Epidermal melanocyte (primary cell): ENCODE measurements at regions not wholly inside any gene's neighbourhood (a gene's known extent, or its start where the extent isn't known, plus 50 kb on each side); places are given as distances from the start of the nearest gene placed in this dataset.
"Not testable (repeated sequence)": the region's sequence is repeated elsewhere in the genome, so short reads cannot be mapped to it uniquely, and the experiment has no call there.

ENCODE experiments used
- DNase-seq: peaks from one replicate; pipeline ENCODE4 v3.0.0; 2011; ENCODE audit warnings: low spot score; ENCODE audit not compliant: insufficient read length

DNA sequence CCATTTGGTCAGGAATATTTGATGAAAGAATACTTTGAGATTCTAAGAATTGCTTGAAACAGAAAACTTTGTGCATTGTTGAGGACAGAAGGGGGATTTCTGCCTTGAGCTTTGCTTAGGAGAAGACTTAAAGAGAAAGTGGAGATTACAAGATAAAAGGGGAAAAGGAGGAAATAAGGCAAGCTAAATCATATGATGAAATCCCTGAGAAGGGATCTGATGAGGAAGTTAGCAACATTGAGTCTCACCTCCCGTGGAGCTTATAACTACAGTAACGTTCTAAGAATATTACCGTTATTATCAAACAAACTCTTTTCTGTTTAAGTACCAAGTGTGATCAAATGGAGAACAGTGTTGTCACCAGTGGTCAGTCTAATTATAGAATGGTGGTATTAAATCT lies 414.7 kb upstream of the NAALADL2 start:
- DNase-seq = no peak

DNA sequence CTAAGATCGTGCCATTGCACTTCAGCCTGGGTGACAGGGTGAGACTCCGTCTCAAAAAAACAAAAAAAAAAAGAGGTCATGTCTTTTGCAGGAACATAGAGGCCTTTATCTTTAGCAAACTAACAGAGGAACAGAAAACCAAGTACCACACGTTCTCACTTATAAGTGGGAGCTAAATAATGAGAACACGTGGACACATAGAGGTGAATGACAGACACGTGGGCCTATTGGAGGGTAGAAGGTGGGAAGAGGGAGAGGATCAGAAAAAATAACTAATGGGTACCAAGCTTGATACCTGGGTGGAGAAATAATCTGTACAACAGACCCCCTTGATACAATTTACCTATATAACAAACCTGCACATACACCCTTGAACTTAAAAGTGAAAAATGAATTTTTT lies 401.4 kb upstream of the NAALADL2 start:
- DNase-seq = no peak

DNA sequence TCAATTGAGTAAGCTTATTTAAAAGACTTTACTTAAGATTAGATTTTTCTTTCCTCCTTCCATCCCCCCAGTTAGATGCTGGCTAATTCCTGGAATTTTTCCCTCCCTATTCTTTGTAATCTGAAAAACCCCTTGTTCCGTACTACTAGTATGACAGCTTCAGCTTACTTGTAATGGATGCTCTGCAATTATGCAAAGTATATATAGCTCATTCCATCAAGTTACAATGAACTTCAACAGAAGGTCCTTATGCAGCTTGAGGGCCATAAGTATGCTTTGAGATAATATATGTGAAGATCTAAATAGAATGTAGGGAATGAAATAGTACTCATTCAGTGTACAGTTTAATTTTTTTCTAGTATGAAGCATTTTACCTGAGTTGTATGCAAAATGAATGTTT lies 398.3 kb upstream of the NAALADL2 start:
- DNase-seq = no peak

DNA sequence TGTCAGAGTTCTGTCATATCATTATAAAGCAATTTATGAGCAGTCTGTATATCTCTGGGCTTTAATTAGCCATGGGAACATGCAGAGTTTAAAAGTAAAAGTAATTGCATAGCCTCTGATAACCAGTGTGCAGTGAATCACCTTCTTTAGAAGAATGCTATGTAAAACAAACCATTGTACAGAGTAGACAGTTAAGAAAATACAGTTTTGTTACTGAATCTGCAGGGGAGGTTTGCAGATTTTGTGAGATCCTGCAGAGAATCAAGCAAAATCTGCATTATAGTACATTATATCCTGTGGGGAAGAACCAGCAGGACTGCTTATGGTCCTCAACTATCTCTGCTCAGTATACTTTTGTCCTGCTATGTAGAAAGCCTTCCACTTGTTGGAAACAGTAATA lies 396.2 kb upstream of the NAALADL2 start:
- no peak for DNase-seq

DNA sequence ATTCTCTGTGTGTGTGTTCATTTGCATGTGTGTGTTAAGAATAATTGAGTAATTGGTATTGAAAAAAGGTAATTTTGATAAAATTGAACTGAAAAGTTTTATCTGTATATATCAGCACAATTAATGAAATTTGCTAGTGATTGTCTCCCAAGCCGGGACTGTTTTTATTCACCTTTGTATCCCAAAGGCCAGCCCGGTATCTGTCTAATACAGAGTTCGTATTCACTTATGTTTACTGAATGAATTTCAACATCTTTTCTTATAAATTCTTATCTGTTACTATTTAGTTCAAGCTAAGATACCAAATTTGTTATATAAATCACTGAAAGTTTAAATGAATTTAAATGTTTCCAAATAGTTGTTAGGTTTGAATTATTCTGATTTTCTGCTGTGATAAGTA lies 394.0 kb upstream of the NAALADL2 start:
- no peak for DNase-seq

DNA sequence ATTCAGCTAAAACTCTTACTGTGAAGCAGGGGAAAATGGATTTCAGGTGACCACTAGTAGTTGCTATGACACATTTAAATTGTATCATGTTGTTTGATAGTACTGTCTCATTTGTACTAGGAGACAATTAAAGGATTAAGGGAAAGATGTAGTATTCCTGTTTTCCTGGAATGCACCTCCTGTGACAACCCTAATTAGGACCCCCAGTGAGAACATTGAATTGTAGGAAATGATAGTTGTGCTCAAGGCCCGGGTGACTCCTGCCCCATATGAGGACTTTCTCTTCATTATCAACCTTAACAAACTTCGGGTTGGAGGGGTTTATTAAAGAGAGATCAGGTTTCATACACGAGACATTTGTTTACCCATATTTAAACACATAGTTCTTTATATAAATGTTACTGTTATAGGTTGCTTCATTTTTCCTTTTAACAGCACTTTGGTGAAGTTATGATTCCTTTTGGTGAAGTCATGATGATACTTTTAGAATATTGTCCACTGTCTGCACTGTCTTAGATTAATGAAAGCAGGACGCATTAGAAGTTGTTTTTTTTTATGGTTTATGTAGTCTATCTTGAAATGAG lies 392.6 kb upstream of the NAALADL2 start:
- no peak for DNase-seq

DNA sequence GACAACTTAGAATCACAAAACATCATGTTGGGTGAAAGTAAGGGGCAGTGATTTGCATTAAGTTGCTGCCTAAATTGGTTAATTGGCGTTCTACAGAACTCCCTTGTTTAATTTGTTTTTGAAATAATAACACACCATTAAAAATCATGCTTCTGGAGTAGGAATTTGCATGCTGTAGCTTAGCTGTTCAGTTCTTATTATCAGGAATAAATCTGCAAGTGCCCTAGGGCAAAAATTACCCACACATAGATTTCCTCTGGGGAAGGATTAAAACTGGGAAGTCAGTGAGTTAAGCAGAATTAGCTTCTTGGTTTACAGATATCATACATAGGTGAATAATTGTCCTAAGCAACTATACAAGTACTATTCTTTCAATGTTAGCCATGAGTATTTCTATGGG lies 381.6 kb upstream of the NAALADL2 start:
- no peak for DNase-seq

DNA sequence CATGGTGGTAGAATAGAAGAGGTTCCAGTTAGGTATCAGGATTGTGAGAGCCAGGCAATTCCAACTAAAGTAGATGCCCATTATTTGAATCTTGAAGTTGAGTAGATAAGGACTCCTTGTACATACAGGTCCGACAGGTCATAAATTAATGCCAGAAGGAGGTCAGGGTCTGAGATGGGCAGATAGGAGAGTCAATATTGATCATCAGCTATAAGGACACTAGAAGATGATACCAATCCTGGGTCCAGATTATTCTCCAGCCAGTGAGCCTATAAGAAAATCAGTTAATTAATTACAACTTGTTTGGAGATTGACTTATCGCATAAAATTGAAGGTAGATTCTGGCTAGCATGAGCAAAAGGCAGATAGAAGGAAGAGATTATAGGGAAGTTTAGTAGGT lies 378.4 kb upstream of the NAALADL2 start:
- no peak for DNase-seq

DNA sequence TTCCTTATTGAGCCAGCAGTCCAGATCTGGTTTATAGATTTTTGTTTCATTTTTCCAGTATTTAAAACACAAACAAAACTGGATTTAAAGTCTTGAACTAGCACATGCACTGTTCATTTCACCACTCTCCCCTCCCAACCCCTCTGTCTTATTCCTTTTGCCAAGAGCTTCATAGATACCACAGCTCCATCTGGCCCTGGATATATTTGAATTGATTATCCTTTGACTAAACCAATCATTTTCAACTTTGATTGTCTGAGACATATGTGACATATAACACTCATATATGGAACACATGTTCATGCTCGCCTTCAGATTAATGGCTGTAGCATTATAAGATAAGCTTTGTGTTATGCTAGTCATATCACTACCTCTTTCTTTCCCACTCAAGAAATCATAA lies 376.6 kb upstream of the NAALADL2 start:
- no peak for DNase-seq

DNA sequence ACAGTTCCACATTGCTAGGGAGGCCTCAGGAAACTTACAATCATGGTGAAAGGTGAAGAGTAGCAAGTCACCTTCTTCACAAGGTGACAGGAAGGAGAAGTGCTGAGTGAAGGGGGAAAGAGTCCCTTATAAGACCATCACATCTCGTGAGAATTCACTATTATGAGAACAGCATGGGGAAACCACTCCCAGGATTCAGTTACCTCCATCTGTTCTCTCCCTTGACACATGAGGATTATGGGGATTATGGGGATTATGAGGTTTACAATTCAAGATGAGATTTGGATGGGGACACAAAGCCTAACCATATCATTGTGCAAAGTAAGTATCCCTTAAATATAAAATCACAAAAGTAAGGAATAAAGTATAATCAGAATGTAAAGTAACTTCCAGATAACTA lies 375.9 kb upstream of the NAALADL2 start:
- DNase-seq = no peak

DNA sequence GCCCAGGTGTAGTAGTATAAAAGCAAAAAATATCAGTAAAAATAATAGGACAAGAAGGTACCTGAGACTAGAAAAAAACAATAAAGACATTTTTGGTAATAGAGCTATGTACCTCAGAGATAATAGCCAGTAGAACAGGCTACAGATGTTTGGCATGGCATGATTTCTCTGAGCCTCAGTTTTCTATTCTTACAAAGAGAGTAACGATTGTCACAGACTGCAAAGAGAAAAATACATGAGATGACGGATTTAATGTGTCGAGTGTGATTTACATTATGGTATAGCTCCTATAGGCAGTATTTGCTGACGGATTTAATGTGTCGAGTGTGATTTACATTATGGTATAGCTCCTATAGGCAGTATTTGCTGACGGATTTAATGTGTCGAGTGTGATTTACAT lies 375.3 kb upstream of the NAALADL2 start:
- not testable (repeated sequence) for DNase-seq

DNA sequence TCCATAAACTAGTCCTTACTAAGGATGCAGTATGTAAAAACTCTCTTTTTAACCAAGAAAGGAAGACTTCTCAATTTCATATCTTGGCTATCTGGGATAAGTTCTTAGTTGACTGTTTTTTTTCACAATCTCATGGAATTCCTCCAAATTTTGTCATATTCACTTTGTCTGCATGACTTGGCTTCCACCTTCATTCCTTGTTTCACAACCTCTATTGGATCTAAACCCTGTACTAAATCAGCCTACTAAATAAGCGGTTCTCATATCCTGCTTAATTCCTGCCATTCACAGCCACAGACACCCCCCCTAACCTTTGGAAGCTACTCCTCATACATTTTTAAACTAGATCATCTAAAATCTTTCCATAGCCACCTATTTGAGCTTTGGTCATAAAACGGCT lies 370.6 kb upstream of the NAALADL2 start:
- no peak for DNase-seq

DNA sequence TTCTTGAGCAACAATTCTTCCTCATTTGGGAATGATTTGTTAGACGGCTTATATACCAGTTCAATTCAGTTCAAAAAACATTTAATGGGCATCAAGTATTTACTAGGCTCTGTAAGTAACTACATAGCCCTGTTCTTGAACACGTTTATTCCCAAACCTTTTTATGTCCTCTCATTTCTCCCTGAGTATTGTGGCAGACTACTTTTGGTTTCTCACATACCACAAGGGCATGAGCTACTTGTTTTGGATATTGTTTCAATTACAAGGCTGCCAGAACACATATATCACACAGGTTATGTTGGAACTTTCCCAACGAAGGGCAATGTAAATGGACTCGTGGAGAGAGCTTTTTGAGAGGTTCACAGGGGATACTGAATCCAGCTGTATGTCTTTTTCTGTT lies 363.8 kb upstream of the NAALADL2 start:
- no peak for DNase-seq

DNA sequence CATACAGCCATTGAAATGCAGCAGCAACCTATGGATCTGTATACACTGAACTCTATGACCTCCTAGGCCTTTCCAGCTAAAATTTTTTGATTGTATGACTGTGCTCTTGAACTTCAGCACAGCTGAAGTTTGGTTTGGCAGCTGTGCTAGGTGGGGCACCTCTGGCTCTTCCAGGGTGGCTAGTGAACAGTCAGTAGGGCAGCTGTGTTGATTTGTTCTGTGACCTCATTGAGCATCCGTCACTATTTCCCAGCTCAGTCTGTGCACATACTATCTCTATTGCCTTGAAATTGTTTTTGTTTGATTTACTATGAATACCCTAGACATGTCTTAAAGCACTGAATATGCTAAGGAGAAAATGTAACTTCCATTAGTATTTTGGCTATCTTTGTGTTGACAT lies 363.2 kb upstream of the NAALADL2 start:
- no peak for DNase-seq

DNA sequence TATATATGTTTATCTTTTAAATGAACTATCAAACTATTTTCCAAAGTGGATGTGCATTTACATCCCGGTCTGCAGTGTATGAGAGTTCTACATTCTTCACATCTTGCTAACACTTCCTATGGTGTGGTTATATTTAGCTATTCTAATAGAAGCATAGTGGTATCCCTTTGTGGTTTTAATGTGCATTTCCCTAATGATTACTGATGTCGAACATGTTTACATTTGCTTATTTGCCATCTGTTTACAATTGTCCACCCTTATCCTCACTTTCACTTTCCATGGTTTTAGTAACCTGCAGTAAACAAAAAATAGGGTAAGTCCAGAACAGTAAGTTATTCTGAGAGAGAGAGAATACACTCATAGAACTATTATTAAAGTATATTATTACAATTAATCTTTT lies 360.5 kb upstream of the NAALADL2 start:
- no peak for DNase-seq

DNA sequence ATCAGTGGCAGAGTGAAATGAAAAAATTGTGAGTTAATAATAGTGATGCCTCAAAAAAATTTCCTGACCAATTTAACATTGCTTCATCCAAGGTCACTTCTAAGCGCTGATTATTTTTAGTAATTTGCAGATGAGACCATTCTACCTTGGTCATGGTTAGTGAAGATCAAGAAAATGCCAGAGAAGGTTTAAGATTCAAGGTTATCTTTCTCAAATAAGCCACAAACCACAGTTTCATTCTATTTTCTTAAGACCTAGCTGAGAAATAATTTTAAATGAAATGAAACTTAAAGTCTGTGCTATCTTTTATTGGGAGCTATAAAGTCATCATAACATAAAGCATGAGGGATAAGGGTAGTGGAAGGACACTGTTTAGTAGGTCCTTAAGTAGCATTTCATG lies 353.9 kb upstream of the NAALADL2 start:
- no peak for DNase-seq

DNA sequence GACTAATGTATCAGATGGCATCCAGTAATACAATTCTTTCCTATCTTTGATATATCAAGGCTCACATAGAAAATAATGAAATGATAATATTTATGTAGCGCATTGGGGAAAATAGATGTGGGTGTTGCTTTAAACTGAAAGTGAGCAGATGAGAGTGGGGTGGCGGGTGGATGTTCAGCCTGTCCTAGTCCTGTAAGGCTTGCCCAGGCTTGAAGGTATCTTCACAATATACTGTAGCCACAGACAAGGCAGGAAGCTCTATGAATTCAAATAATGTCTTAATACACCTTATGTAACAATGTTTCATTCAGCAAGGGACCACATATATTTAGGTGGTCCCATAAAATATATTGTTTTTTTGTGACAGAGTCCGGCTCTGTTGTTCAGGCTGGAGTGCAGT lies 334.9 kb upstream of the NAALADL2 start:
- DNase-seq = no peak

DNA sequence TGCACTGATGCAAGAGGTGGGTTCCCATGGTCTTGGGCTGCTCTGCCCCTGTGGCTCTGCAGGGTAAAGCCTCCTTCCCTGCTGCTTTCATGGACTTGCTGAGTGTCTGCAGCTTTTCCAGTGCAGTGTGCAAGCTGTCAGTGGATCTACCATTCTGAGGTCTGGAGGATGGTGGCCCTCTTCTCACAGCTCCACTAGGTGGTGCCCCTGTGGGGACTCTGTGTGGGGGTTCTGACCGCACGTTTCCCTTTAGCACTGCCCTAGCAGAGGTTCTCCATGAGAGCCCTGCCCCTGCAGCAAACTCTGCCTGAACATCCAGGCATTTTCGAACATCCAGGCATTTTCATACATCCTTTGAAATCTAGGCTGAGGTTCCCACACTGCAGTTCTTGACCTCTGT lies 329.8 kb upstream of the NAALADL2 start:
- DNase-seq = no peak

DNA sequence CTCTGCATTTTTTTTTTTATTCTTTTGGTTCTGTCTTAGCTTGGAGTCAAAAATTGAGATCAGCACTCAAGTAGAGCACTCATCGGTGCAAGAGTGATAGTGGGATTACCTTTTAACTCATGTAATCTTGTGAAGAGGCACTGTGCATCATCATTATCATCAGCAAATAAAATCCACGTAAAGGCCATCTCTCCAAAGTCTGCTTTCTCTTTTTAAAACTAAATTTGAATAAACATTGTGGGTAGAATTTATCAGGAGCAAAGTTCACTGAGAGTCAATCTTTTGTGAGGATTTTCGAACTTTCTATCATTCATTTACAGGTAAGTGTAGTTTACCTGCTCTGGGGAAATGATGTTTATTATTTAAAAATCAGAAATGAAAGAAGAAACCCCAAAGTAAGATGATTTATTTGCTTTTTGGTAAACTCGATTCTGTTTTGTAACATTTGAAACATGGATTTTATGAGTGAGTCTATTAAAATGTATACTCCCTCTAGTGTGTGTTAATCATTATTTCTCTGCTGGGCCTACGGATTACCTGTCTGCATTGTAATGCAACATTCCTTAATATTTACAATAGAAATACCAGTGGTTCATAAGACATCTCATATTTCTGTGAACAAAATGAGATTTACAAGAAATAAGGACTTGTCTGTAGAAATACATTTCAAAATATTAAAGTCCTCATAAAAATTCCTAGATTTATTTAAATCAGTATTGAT lies 327.7 kb upstream of the NAALADL2 start:
- DNase-seq = no peak

DNA sequence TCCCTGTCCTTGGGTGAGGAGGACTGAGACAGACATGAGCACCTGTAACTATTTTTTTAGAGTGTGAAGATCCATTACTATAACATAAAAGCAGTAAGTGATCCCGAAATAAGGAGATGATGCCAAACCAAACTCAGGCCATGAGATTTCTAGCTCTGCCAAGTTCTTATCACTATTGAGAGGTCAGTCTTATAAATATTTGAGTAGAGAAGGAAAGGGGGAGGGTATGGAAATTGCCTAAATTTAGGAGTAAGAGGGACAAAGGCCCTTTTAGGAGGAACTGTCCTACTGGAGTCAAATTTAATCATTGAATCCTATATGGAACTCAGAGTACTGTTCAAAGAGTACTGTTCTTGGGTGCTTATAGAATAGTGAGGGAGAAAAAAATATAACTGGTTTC lies 326.9 kb upstream of the NAALADL2 start:
- no peak for DNase-seq

DNA sequence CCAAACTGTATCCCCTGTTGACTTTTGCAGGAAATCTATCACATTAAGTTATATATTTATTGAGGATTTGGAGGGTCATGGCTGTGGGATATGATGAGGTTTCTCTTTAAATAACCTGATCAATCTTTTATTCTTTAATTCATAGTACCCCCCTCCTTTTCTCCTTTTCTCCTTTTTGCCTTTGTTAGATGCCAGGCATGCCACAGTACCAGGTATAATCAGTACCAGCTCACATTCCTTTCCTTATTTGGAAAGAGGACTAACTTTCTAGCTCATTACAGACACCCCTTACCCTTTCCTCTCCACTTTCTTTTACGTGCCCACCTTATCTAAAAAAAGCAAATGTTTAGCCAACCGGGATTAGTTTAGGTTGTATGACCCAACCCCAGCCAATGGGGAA lies 326.4 kb upstream of the NAALADL2 start:
- DNase-seq = no peak

DNA sequence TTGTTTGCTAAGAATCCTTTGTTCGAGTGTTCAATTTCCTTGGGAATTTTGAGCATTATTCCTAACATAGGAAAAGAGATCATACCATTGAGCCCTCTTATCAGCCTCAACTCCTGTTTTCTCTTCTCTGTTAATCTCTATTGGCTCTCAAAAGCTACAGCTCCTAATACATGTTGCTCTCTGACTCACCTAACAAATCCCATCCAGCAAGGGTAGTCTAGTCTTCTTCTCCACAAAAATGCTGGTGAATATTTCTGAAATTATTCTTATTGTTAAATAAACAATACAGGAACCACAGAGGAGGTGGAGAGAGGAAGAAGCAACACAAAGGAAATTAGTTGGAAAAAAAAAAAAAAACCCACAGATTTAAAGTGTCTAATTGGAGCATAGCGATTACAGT lies 325.8 kb upstream of the NAALADL2 start:
- no peak for DNase-seq

DNA sequence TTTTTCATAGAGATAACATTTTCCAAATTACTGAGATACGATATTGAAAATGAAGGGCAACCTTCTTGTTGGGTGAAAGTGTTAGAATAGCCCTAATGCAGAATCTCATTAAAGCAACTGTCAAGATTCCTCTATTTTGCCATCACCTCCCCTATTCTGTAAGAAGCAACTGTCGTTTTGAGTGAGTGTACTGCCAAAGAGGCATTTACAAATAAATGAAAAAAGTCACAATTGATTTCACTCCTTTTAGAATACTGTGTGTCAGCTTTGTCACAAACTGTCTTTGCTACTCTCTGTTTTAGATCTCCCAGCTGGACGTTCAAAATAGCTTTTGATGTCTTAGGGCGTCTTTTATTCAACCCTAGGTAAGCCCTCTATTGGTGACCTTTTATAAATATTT lies 322.8 kb upstream of the NAALADL2 start:
- no peak for DNase-seq

DNA sequence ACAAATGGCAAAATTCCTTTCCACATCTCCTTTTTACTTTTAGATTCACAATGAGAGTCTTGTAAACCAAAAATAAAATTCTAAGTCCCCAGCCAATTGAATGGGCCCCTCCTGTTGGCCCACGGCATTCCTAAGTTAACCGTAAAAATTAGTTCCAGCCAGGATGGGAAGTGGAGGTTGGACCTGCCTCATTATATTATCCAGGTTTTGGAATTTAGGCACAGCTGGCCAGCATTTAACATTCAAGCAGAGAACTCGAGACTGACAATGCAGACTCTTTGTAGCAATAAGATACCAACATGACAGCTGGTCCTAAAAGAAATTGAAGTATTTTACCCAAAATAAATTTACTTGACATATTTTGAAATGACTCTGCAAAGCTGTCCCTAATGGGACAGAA lies 321.0 kb upstream of the NAALADL2 start:
- no peak for DNase-seq
